ENCODE measurements at regions not wholly inside any gene's neighbourhood (a gene's known extent, or its start where the extent isn't known, plus 50 kb on each side); places are given as distances from the start of the nearest gene placed in this dataset.
A peak's percentile ranks its signal among the peaks of the same experiment; 100 is the strongest.

- POLR2A ChIA-PET, result no interaction called here
- Mint-ChIP-seq H3K4me3 (ENCODE audit: unreplicated experiment) (no peak overlapping the region), H3K4me1 (ENCODE audit: insufficient read depth, unreplicated experiment) (peaks cover 11% of the 10 kb centered on the region), H3K9me3 (ENCODE audit: unreplicated experiment) (peaks cover 7% of the 10 kb centered on the region), H3K27me3 (ENCODE audit: insufficient read depth, unreplicated experiment) (no peaks in the 10 kb centered on the region), H3K27ac (ENCODE audit: low read depth, unreplicated experiment) (no peak overlapping the region), H3K36me3 (ENCODE audit: insufficient read depth, unreplicated experiment) (no peaks in the 10 kb centered on the region)
- no peak for TF ChIP-seq CTCF (IDR thresholded peaks at IDR 0.05; ENCODE audit: unreplicated experiment)
- CTCF ChIA-PET, result interaction anchor here (0.7 to 6.0 kb wide), 2 partner anchors 12 to 34 kb away, joined by 3 to 26 read pairs; no protein-coding TSS in a partner anchor
- BruUV-seq (replicated peaks), result no TSS peak
- intact Hi-C loops (cut with micrococcal nuclease), result no loop called here
- no peak for DNase-seq (ENCODE audit: unreplicated experiment)
Observed at GRCh38 chr18:7307030-7307429, 76.1 kb downstream of the LRRC30 start.

DNA sequence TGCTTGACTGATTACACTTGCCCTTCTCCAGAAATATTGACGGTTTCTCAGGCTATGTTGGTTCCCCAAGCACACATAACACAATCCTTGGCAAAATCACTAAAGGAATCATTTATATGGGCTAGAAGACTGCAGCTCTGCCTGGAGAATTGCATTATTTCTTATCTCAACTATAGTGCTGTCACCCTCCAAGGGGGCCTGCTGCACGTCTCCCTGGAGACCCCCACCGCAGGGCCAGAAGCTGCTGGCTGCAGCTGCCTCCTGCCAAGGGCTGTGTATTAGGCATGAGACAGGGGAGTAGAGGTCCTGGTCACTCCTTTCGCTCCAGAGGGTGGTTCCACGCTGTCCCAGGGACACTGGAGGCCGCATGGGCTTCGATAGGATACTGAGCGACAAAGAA lies 76.6 kb downstream of the LRRC30 start:
- Mint-ChIP-seq H3K27ac (ENCODE audit: low read depth, unreplicated experiment) (no peak overlapping the region), H3K27me3 (ENCODE audit: insufficient read depth, unreplicated experiment) (no peaks in the 10 kb centered on the region), H3K9me3 (ENCODE audit: unreplicated experiment) (peaks cover 8% of the 10 kb centered on the region), H3K36me3 (ENCODE audit: insufficient read depth, unreplicated experiment) (no peaks in the 10 kb centered on the region), H3K4me1 (ENCODE audit: insufficient read depth, unreplicated experiment) (peaks cover 11% of the 10 kb centered on the region), H3K4me3 (ENCODE audit: unreplicated experiment) (no peak overlapping the region)
- ChIA-PET POLR2A (no interaction called here), CTCF (interaction anchor here (0.7 to 6.0 kb wide), 2 partner anchors 12 to 35 kb away, joined by 3 to 26 read pairs; no protein-coding TSS in a partner anchor)
- intact Hi-C loops (cut with micrococcal nuclease), result no loop called here
- BruUV-seq (replicated peaks), result no TSS peak
- TF ChIP-seq CTCF (IDR thresholded peaks at IDR 0.05; ENCODE audit: unreplicated experiment), result no peak
- no peak for DNase-seq (ENCODE audit: unreplicated experiment)

DNA sequence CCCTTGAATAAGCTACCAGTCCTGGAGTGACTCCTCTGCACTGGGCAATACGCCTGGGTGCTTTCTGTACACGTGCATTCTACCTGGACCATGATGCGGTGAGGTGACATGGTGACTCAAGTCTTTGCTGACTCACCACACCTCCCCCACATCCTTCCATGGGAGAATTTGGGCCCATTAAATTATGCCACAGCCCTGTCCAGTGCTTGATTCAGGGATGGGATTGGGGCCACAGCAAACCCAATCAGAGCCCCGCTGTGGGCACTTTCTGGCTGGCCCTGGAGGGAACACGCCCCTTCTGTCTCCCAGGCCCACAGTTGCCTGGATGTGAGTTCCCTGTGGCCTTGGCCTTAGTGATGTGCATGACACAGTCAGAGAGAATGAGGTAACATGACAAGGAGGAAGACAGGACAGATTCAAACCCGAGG lies 86.9 kb downstream of the LRRC30 start:
- BruUV-seq (replicated peaks), result no TSS peak
- H3K4me3 Mint-ChIP-seq (ENCODE audit: unreplicated experiment), result no peak overlapping the region
- no peak for TF ChIP-seq CTCF (IDR thresholded peaks at IDR 0.05; ENCODE audit: unreplicated experiment)
- ChIA-PET POLR2A (no interaction called here), CTCF (interaction anchor here (0.6 to 0.9 kb wide), 2 partner anchors 45 to 1308 kb away, joined by 3 read pairs; no protein-coding TSS in a partner anchor)
- H3K27ac Mint-ChIP-seq (ENCODE audit: low read depth, unreplicated experiment), result peak overlapping the region; percentile 76
- H3K4me1 Mint-ChIP-seq (ENCODE audit: insufficient read depth, unreplicated experiment), result peaks cover 13% of the 10 kb centered on the region
- peaks cover 7% of the 10 kb centered on the region for H3K9me3 Mint-ChIP-seq (ENCODE audit: unreplicated experiment)
- H3K27me3 Mint-ChIP-seq (ENCODE audit: insufficient read depth, unreplicated experiment), result no peaks in the 10 kb centered on the region
- intact Hi-C loops (cut with micrococcal nuclease), result no loop called here
- DNase-seq (ENCODE audit: unreplicated experiment), result peak; percentile 88
- no peaks in the 10 kb centered on the region for H3K36me3 Mint-ChIP-seq (ENCODE audit: insufficient read depth, unreplicated experiment)

- TF ChIP-seq CTCF (IDR thresholded peaks at IDR 0.05; ENCODE audit: unreplicated experiment), result no peak
- BruUV-seq (replicated peaks), result no TSS peak
- no peaks in the 10 kb centered on the region for H3K27me3 Mint-ChIP-seq (ENCODE audit: insufficient read depth, unreplicated experiment)
- H3K4me1 Mint-ChIP-seq (ENCODE audit: insufficient read depth, unreplicated experiment), result peaks cover 13% of the 10 kb centered on the region
- DNase-seq (ENCODE audit: unreplicated experiment), result no peak
- H3K4me3 Mint-ChIP-seq (ENCODE audit: unreplicated experiment), result no peak overlapping the region
- H3K36me3 Mint-ChIP-seq (ENCODE audit: insufficient read depth, unreplicated experiment), result no peaks in the 10 kb centered on the region
- intact Hi-C loops (cut with micrococcal nuclease), result no loop called here
- CTCF ChIA-PET, result interaction anchor here (0.5 to 1.3 kb wide), 2 partner anchors 12 to 46 kb away, joined by 3 to 7 read pairs; no protein-coding TSS in a partner anchor
- POLR2A ChIA-PET, result interaction anchor here (1.8 kb wide), 1 partner anchor 248 kb away, joined by 4 read pairs; the partner anchor contains the start of gene PTPRM
- H3K9me3 Mint-ChIP-seq (ENCODE audit: unreplicated experiment), result peaks cover 7% of the 10 kb centered on the region
- H3K27ac Mint-ChIP-seq (ENCODE audit: low read depth, unreplicated experiment), result no peak overlapping the region
Observed at GRCh38 chr18:7319161-7319560, 88.3 kb downstream of the LRRC30 start.
